HG02943 (cell line): ENCODE measurements at regions not wholly inside any gene's neighbourhood (a gene's known extent, or its start where the extent isn't known, plus 50 kb on each side); places are given as distances from the start of the nearest gene placed in this dataset.

ENCODE experiments used
- ATAC-seq: cut with Tn5 transposase; IDR thresholded peaks from one replicate; pipeline ENCODE4 v1.9.1; 2021; ENCODE audit warnings: mild to moderate bottlenecking, low read depth, moderate library complexity; ENCODE audit not compliant: unreplicated experiment

DNA sequence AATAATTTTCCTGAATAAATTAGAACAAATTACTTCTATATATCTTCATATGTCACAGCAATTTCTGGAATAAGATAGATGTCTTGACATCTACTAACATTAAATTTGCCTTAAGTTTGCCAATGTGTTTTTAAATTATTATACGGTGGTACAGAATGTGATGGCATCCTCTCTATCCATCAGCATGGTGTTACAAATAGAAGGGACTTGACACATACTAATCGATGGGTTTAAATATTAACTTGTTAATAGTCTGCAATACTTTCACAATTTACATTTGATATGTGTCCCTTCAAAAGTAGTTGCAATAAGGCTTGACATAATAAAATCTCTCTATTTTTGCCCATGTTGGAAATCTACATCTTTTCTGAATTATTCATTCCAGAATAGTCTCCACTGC, 65.1 kb upstream of the PRR20A start:
- ATAC-seq: no peak

DNA sequence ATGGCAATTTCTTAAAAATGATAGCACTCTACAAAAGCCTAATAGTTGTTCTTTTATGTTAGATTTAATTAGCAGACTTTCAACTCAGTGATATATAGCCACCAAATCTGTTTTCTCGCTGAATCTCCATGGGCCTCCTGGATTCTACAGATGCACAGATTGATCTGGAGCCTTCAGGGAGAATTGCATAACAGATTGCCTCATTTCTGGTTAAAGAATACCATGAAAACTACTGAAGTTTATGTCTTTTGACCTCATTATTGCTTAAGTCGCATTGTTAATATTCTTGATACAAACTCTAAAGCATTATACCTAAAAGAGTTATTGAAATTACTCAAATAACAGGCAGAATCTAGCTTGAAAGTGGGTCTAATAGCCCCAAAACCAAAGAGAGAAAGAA, 53.7 kb upstream of the PRR20A start:
- no peak for ATAC-seq
